ENCODE measurements at regions not wholly inside any gene's neighbourhood (a gene's known extent, or its start where the extent isn't known, plus 50 kb on each side); places are given as distances from the start of the nearest gene placed in this dataset.

DNA sequence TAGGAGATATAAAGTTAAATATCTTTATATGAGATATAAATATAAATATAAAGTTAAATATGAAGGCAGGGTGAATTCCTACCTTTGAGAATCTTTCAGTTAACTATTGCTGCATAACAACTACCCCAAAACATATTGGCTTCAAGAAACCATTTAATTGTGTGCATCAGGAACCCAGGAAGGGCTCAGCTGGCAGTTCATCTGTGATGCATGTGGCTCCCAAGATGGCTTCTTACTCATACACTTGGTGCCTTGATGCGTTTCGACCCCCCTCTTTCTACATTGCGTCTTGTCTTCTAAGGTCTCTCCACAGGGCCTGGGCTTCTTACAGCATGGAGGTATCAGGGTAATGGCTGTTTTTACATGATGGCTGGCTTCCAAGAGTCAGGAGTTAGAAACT lies 253.9 kb upstream of the CRY1 start:
- TF ChIP-seq CTCF (IDR thresholded peaks at IDR 0.05; ENCODE audit: poor library complexity) (no peak), EZH2 (IDR thresholded peaks at IDR 0.05; ENCODE audit: borderline replicate concordance) (no peak), EZH2phosphoT487 (IDR thresholded peaks at IDR 0.05; ENCODE audit: low read depth, severe bottlenecking, unreplicated experiment) (no peak)
